HL-60/S4 treated with retinoic acid at 250 ng/mL for 4 days and 3 days (cell line): ENCODE measurements at regions not wholly inside any gene's neighbourhood (a gene's known extent, or its start where the extent isn't known, plus 50 kb on each side); places are given as distances from the start of the nearest gene placed in this dataset.

Experiments used
- in situ Hi-C: fragments of 300-500 bp; cut with MboI; formaldehyde crosslinking; loops from 2 replicates; pipeline ENCODE4 v1.7.0; 2022; ENCODE audit warnings: low sequenced_read_pairs

- in situ Hi-C loops = no loop called here
These were observed 255.5 kb upstream of the PITX2 start for GRCh38 chr4:110878413-110878812.

GRCh38 chr4:110878956-110879355, 256.1 kb upstream of the PITX2 start:
- in situ Hi-C loops = no loop called here

GRCh38 chr4:110886270-110886669, 263.4 kb upstream of the PITX2 start:
- in situ Hi-C loops = no loop called here

GRCh38 chr4:110886856-110887255, 264.0 kb upstream of the PITX2 start:
- in situ Hi-C loops = no loop called here

GRCh38 chr4:110897784-110898183, 274.9 kb upstream of the PITX2 start:
- in situ Hi-C loops = no loop called here

- in situ Hi-C loops = no loop called here
These were observed 275.4 kb upstream of the PITX2 start for GRCh38 chr4:110898290-110898689.

- in situ Hi-C loops = no loop called here
These were observed 277.4 kb upstream of the PITX2 start for GRCh38 chr4:110900213-110900769.

- in situ Hi-C loops = no loop called here
These were observed 279.6 kb upstream of the PITX2 start for GRCh38 chr4:110902500-110902899.

- in situ Hi-C loops = no loop called here
These were observed 281.7 kb upstream of the PITX2 start for GRCh38 chr4:110904435-110905065.

GRCh38 chr4:110905367-110905766, 282.5 kb upstream of the PITX2 start:
- in situ Hi-C loops = no loop called here

GRCh38 chr4:110907801-110908313, 285.0 kb upstream of the PITX2 start:
- in situ Hi-C loops = no loop called here

- in situ Hi-C loops = no loop called here
These were observed 291.9 kb upstream of the PITX2 start for GRCh38 chr4:110914791-110915190.

- in situ Hi-C loops = no loop called here
These were observed 292.4 kb upstream of the PITX2 start for GRCh38 chr4:110915301-110915700.

- in situ Hi-C loops = no loop called here
These were observed 293.6 kb upstream of the PITX2 start for GRCh38 chr4:110916505-110916904.

GRCh38 chr4:110917835-110918234, 295.0 kb upstream of the PITX2 start:
- in situ Hi-C loops = no loop called here

- in situ Hi-C loops = no loop called here
These were observed 298.1 kb upstream of the PITX2 start for GRCh38 chr4:110920990-110921389.

- in situ Hi-C loops = no loop called here
These were observed 301.9 kb upstream of the PITX2 start for GRCh38 chr4:110924761-110925160.

GRCh38 chr4:110926841-110927400, 304.0 kb upstream of the PITX2 start:
- in situ Hi-C loops = no loop called here

GRCh38 chr4:110933341-110933740, 310.5 kb upstream of the PITX2 start:
- in situ Hi-C loops = no loop called here

GRCh38 chr4:110944501-110944900, 321.6 kb upstream of the PITX2 start:
- in situ Hi-C loops = no loop called here

- in situ Hi-C loops = no loop called here
These were observed 322.7 kb upstream of the PITX2 start for GRCh38 chr4:110945600-110945999.

GRCh38 chr4:110949542-110949941, 326.7 kb upstream of the PITX2 start:
- in situ Hi-C loops = no loop called here
